Loucy (cell line): ENCODE measurements at regions not wholly inside any gene's neighbourhood (a gene's known extent, or its start where the extent isn't known, plus 50 kb on each side); places are given as distances from the start of the nearest gene placed in this dataset.

Experiments used
- H2AFZ ChIP-seq: fragments of 200-600 bp; sonication (generic); 2 replicates; pipeline ENCODE4 v1.6.0; 2016; ENCODE audit warnings: antibody characterized with exemption, mild to moderate bottlenecking, low read length, moderate library complexity
- H3F3A ChIP-seq: fragments of 200-600 bp; 2 replicates; pipeline ENCODE4 v1.6.0; 2016; ENCODE audit warnings: antibody characterized with exemption, low read depth, mild to moderate bottlenecking
- H3K27me3 ChIP-seq: fragments of 200-600 bp; sonication (generic); 2 replicates; pipeline ENCODE4 v1.6.1; 2014; ENCODE audit warnings: low read length, mild to moderate bottlenecking; ENCODE audit not compliant: insufficient read depth, poor library complexity, severe bottlenecking
- H3K36me3 ChIP-seq: fragments of 200-600 bp; sonication (generic); 2 replicates; pipeline ENCODE4 v1.6.1; 2016; ENCODE audit warnings: low read length; ENCODE audit not compliant: insufficient read depth
- H3K4me1 ChIP-seq: fragments of 200-600 bp; sonication (generic); 2 replicates; pipeline ENCODE4 v1.5.1; 2014; ENCODE audit warnings: low read length, mild to moderate bottlenecking; ENCODE audit not compliant: insufficient read depth, poor library complexity, severe bottlenecking
- H3K4me2 ChIP-seq: fragments of 200-600 bp; sonication (generic); 2 replicates; pipeline ENCODE4 v1.6.0; 2014; ENCODE audit warnings: antibody characterized with exemption, low read length, low read depth, mild to moderate bottlenecking; ENCODE audit not compliant: poor library complexity, severe bottlenecking
- H3K4me3 ChIP-seq: fragments of 200-600 bp; sonication (generic); 2 replicates; pipeline ENCODE4 v1.5.1; 2014; ENCODE audit warnings: low read length, mild to moderate bottlenecking, mixed read lengths; ENCODE audit not compliant: poor library complexity, severe bottlenecking
- H3K79me2 ChIP-seq: fragments of 200-600 bp; sonication (generic); 2 replicates; pipeline ENCODE4 v1.6.1; 2014; ENCODE audit warnings: low read length; ENCODE audit not compliant: insufficient read depth
- H3K9ac ChIP-seq: fragments of 200-600 bp; sonication (generic); 2 replicates; pipeline ENCODE4 v1.6.0; 2014; ENCODE audit warnings: mild to moderate bottlenecking, low read depth, low read length, moderate library complexity; ENCODE audit not compliant: poor library complexity, severe bottlenecking
- H3K9me2 ChIP-seq: fragments of 200-600 bp; sonication (generic); replicated peaks from 2 replicates; pipeline ENCODE4 v1.6.1; 2016; ENCODE audit warnings: low read depth, low read length, mixed read lengths
- H3K9me3 ChIP-seq: fragments of 200-600 bp; sonication (generic); 2 replicates; pipeline ENCODE4 v1.6.1; 2014; ENCODE audit warnings: mild to moderate bottlenecking, antibody characterized with exemption, low read length, low read depth; ENCODE audit not compliant: insufficient read depth
- H4K20me1 ChIP-seq: fragments of 200-600 bp; sonication (generic); 2 replicates; pipeline ENCODE4 v1.6.0; 2014; ENCODE audit warnings: antibody characterized with exemption, low read length, mild to moderate bottlenecking; ENCODE audit not compliant: insufficient read depth, poor library complexity, severe bottlenecking
- CTCF ChIP-seq: fragments of 200-600 bp; sonication (generic); conservative IDR thresholded peaks from 2 replicates; pipeline ENCODE4 v1.5.1; 2014; ENCODE audit warnings: mild to moderate bottlenecking, antibody characterized with exemption, low read length
- EZH2phosphoT487 ChIP-seq: fragments of 200-600 bp; IDR thresholded peaks from 2 replicates; pipeline ENCODE4 v1.6.1; 2018; ENCODE audit warnings: antibody characterized with exemption, mild to moderate bottlenecking, moderate library complexity, borderline replicate concordance

GRCh38 chr2:217030081-217030480 lies 170.2 kb upstream of the TNP1 start:
- Histone ChIP-seq H3K4me1 (no peaks in the 10 kb centered on the region), H3K27me3 (no peaks in the 10 kb centered on the region), H3K9me2 (no peaks in the 10 kb centered on the region), H3K4me3 (no peak overlapping the region), H3K9me3 (no peaks in the 10 kb centered on the region), H3K4me2 (no peak overlapping the region), H3K79me2 (no peaks in the 10 kb centered on the region), H3K9ac (no peak overlapping the region), H2AFZ (no peak overlapping the region), H3K36me3 (no peaks in the 10 kb centered on the region), H3F3A (no peaks in the 10 kb centered on the region), H4K20me1 (no peaks in the 10 kb centered on the region)
- TF ChIP-seq EZH2phosphoT487 (no peak), CTCF (no peak)

- H3K9ac ChIP-seq = no peak overlapping the region
- H3F3A ChIP-seq = no peaks in the 10 kb centered on the region
- H3K27me3 ChIP-seq = no peaks in the 10 kb centered on the region
- no peaks in the 10 kb centered on the region for H3K79me2 ChIP-seq
- no peak overlapping the region for H3K4me2 ChIP-seq
- H3K36me3 ChIP-seq = no peaks in the 10 kb centered on the region
- H2AFZ ChIP-seq = no peak overlapping the region
- TF ChIP-seq EZH2phosphoT487 (no peak), CTCF (no peak)
- no peak overlapping the region for H3K4me3 ChIP-seq
- no peaks in the 10 kb centered on the region for H4K20me1 ChIP-seq
- no peaks in the 10 kb centered on the region for H3K9me3 ChIP-seq
- H3K9me2 ChIP-seq = no peaks in the 10 kb centered on the region
- H3K4me1 ChIP-seq = no peaks in the 10 kb centered on the region
Measured at GRCh38 chr2:217028128-217028527, 168.3 kb upstream of the TNP1 start.

GRCh38 chr2:217027414-217027813 lies 167.6 kb upstream of the TNP1 start:
- Histone ChIP-seq H3K27me3 (no peaks in the 10 kb centered on the region), H3K9me3 (no peaks in the 10 kb centered on the region), H3F3A (no peaks in the 10 kb centered on the region), H3K4me2 (no peak overlapping the region), H3K4me1 (no peaks in the 10 kb centered on the region), H3K36me3 (no peaks in the 10 kb centered on the region), H3K9ac (no peak overlapping the region), H2AFZ (no peak overlapping the region), H4K20me1 (no peaks in the 10 kb centered on the region), H3K4me3 (no peak overlapping the region), H3K79me2 (no peaks in the 10 kb centered on the region), H3K9me2 (no peaks in the 10 kb centered on the region)
- no peak for TF ChIP-seq EZH2phosphoT487
- TF ChIP-seq CTCF = no peak
